ENCODE measurements at regions not wholly inside any gene's neighbourhood (a gene's known extent, or its start where the extent isn't known, plus 50 kb on each side); places are given as distances from the start of the nearest gene placed in this dataset.

DNA sequence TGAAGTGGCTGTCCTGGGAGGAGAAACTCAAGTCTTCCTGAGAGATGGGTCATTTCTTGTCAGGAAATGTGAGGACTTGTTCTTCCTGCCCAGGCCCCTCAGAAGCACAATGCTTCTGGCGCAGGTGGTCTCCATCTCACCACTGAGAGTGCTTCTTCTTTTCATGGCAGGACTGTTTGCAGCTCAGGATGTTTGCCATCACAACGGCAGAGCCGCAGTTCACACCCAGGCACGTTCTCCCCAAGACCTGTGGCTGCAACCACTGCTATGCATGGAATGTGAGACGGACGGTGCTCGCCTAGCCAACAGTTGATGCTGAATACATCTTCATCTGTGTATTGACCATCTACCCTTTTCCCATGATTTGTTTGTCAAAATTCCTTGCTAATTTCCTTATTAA, 216.3 kb downstream of the GADD45G start:
- Histone ChIP-seq H3K4me3 (ENCODE audit: low read length) (no peak overlapping the region), H3K79me2 (ENCODE audit: low read length) (no peaks in the 10 kb centered on the region), H3F3A (ENCODE audit: insufficient read depth, low read length) (no peaks in the 10 kb centered on the region), H3K27me3 (replicated peaks; ENCODE audit: insufficient read depth, low read length) (no peaks in the 10 kb centered on the region), H3K27ac (ENCODE audit: low read length) (no peak overlapping the region), H2AFZ (ENCODE audit: low read length) (no peak overlapping the region), H3K4me2 (ENCODE audit: low read depth, low read length) (no peak overlapping the region), H4K20me1 (ENCODE audit: insufficient read depth, low read length) (no peaks in the 10 kb centered on the region), H3K9ac (ENCODE audit: low read length) (no peak overlapping the region), H3K36me3 (replicated peaks; ENCODE audit: insufficient read depth, low read length) (no peaks in the 10 kb centered on the region), H3K4me1 (ENCODE audit: low read length) (no peaks in the 10 kb centered on the region), H3K9me2 (replicated peaks; ENCODE audit: insufficient read depth, low read length) (no peaks in the 10 kb centered on the region), H3K9me3 (replicated peaks; ENCODE audit: insufficient read depth, low read length) (no peaks in the 10 kb centered on the region)
- DNase-seq = no peak
- TF ChIP-seq EZH2phosphoT487 (IDR thresholded peaks at IDR 0.05; ENCODE audit: low read length) = no peak
- TF ChIP-seq, protein P1, sequence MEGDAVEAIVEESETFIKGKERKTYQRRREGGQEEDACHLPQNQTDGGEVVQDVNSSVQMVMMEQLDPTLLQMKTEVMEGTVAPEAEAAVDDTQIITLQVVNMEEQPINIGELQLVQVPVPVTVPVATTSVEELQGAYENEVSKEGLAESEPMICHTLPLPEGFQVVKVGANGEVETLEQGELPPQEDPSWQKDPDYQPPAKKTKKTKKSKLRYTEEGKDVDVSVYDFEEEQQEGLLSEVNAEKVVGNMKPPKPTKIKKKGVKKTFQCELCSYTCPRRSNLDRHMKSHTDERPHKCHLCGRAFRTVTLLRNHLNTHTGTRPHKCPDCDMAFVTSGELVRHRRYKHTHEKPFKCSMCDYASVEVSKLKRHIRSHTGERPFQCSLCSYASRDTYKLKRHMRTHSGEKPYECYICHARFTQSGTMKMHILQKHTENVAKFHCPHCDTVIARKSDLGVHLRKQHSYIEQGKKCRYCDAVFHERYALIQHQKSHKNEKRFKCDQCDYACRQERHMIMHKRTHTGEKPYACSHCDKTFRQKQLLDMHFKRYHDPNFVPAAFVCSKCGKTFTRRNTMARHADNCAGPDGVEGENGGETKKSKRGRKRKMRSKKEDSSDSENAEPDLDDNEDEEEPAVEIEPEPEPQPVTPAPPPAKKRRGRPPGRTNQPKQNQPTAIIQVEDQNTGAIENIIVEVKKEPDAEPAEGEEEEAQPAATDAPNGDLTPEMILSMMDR (IDR thresholded peaks at IDR 0.05; ENCODE audit: low read length) = no peak
- no peak for TF ChIP-seq EZH2 (optimal IDR thresholded peaks at IDR 0.05; ENCODE audit: low read depth, low read length)

DNA sequence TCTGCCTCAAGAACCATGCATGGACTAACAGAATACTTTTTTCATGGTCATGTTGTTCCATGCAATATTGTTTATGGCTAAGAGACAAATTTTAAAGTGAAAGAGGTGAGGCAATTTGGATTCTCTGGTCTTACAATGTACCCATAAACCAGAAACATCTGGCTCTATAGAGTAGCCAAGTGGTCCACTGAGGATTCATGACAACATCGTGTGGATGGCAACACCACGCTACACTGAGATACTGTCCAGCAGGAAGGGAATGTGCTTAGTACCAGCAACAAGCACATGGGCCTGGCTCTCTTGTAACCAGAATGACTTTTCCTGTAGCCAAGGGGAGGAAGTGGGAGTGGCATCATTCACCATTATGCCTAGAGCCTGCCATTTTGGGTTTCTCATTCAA, 218.2 kb downstream of the GADD45G start:
- no peak overlapping the region for H3K4me2 ChIP-seq (ENCODE audit: low read depth, low read length)
- no peaks in the 10 kb centered on the region for H3K36me3 ChIP-seq (replicated peaks; ENCODE audit: insufficient read depth, low read length)
- H3K27ac ChIP-seq (ENCODE audit: low read length) = no peak overlapping the region
- no peaks in the 10 kb centered on the region for H4K20me1 ChIP-seq (ENCODE audit: insufficient read depth, low read length)
- H3K79me2 ChIP-seq (ENCODE audit: low read length) = no peaks in the 10 kb centered on the region
- no peak overlapping the region for H3K4me3 ChIP-seq (ENCODE audit: low read length)
- no peaks in the 10 kb centered on the region for H3K9me2 ChIP-seq (replicated peaks; ENCODE audit: insufficient read depth, low read length)
- TF ChIP-seq, protein P1 (IDR thresholded peaks at IDR 0.05; ENCODE audit: low read length) = no peak
- no peak for TF ChIP-seq EZH2phosphoT487 (IDR thresholded peaks at IDR 0.05; ENCODE audit: low read length)
- no peak for TF ChIP-seq EZH2 (optimal IDR thresholded peaks at IDR 0.05; ENCODE audit: low read depth, low read length)
- no peaks in the 10 kb centered on the region for H3K9me3 ChIP-seq (replicated peaks; ENCODE audit: insufficient read depth, low read length)
- no peaks in the 10 kb centered on the region for H3K4me1 ChIP-seq (ENCODE audit: low read length)
- no peaks in the 10 kb centered on the region for H3F3A ChIP-seq (ENCODE audit: insufficient read depth, low read length)
- H3K27me3 ChIP-seq (replicated peaks; ENCODE audit: insufficient read depth, low read length) = no peaks in the 10 kb centered on the region
- DNase-seq = no peak
- H2AFZ ChIP-seq (ENCODE audit: low read length) = no peak overlapping the region
- H3K9ac ChIP-seq (ENCODE audit: low read length) = no peak overlapping the region

DNA sequence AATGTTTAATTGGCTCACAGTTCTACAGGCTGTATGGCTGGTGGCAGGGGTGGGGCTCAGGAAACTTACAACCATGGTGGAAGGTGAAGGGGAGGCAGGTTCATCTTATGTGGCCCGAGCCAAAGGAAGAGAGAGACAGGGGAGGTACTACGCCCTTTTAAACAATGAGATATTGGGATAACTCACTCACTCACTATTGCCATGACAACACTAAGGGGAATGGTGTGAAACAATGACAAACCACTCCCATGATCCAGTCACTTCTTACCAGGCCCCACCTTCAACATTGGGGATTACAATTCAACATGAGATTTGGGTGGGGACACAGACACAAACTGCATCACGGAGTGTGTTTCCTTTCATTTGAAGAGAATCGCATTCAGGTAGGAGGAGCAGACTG, 220.9 kb downstream of the GADD45G start:
- no peak overlapping the region for H3K27ac ChIP-seq (ENCODE audit: low read length)
- H3K4me3 ChIP-seq (ENCODE audit: low read length) = no peak overlapping the region
- H4K20me1 ChIP-seq (ENCODE audit: insufficient read depth, low read length) = no peaks in the 10 kb centered on the region
- no peaks in the 10 kb centered on the region for H3K79me2 ChIP-seq (ENCODE audit: low read length)
- H3F3A ChIP-seq (ENCODE audit: insufficient read depth, low read length) = no peaks in the 10 kb centered on the region
- DNase-seq = no peak
- no peak overlapping the region for H3K9ac ChIP-seq (ENCODE audit: low read length)
- no peak overlapping the region for H3K4me2 ChIP-seq (ENCODE audit: low read depth, low read length)
- no peaks in the 10 kb centered on the region for H3K9me2 ChIP-seq (replicated peaks; ENCODE audit: insufficient read depth, low read length)
- TF ChIP-seq, protein P1 (IDR thresholded peaks at IDR 0.05; ENCODE audit: low read length) = no peak
- TF ChIP-seq EZH2phosphoT487 (IDR thresholded peaks at IDR 0.05; ENCODE audit: low read length) (no peak), EZH2 (optimal IDR thresholded peaks at IDR 0.05; ENCODE audit: low read depth, low read length) (no peak)
- H2AFZ ChIP-seq (ENCODE audit: low read length) = no peak overlapping the region
- H3K4me1 ChIP-seq (ENCODE audit: low read length) = no peaks in the 10 kb centered on the region
- no peaks in the 10 kb centered on the region for H3K36me3 ChIP-seq (replicated peaks; ENCODE audit: insufficient read depth, low read length)
- no peaks in the 10 kb centered on the region for H3K9me3 ChIP-seq (replicated peaks; ENCODE audit: insufficient read depth, low read length)
- no peaks in the 10 kb centered on the region for H3K27me3 ChIP-seq (replicated peaks; ENCODE audit: insufficient read depth, low read length)
